NCI-H1436 (cell line): ENCODE measurements at regions not wholly inside any gene's neighbourhood (a gene's known extent, or its start where the extent isn't known, plus 50 kb on each side); places are given as distances from the start of the nearest gene placed in this dataset.

Source experiments
- DNase-seq: peaks from one replicate; lab custom pipeline; 2025; lab: John Stamatoyannopoulos, UW

- DNase-seq: no peak
These were observed 330.4 kb downstream of the SLC4A3 start for GRCh38 chr2:219957820-219958219.

- no peak for DNase-seq
These were observed 331.5 kb downstream of the SLC4A3 start for GRCh38 chr2:219958941-219959340.

- no peak for DNase-seq
These were observed 332.0 kb downstream of the SLC4A3 start for GRCh38 chr2:219959471-219959870.

GRCh38 chr2:219961947-219962498, 334.6 kb downstream of the SLC4A3 start:
- no peak for DNase-seq

- no peak for DNase-seq
These were observed 335.4 kb downstream of the SLC4A3 start for GRCh38 chr2:219962801-219963200.

GRCh38 chr2:219965287-219966194, 338.1 kb downstream of the SLC4A3 start:
- no peak for DNase-seq

- no peak for DNase-seq
These were observed 340.1 kb downstream of the SLC4A3 start for GRCh38 chr2:219967247-219968245.

- no peak for DNase-seq
These were observed 341.4 kb downstream of the SLC4A3 start for GRCh38 chr2:219968685-219969345.

- no peak for DNase-seq
These were observed 342.1 kb downstream of the SLC4A3 start for GRCh38 chr2:219969508-219969907.

- DNase-seq: no peak
These were observed 345.7 kb downstream of the SLC4A3 start for GRCh38 chr2:219973136-219973535.

- no peak for DNase-seq
These were observed 349.4 kb downstream of the SLC4A3 start for GRCh38 chr2:219976871-219977270.

GRCh38 chr2:219980638-219981037, 353.2 kb downstream of the SLC4A3 start:
- no peak for DNase-seq

GRCh38 chr2:219983836-219984235, 356.4 kb downstream of the SLC4A3 start:
- DNase-seq: no peak

- DNase-seq: no peak
These were observed 357.6 kb downstream of the SLC4A3 start for GRCh38 chr2:219985017-219985416.

- no peak for DNase-seq
These were observed 360.4 kb downstream of the SLC4A3 start for GRCh38 chr2:219987830-219988229.

- no peak for DNase-seq
These were observed 362.3 kb downstream of the SLC4A3 start for GRCh38 chr2:219989744-219990143.

GRCh38 chr2:219991116-219991515, 363.7 kb downstream of the SLC4A3 start:
- no peak for DNase-seq

GRCh38 chr2:219995399-219995798, 368.0 kb downstream of the SLC4A3 start:
- no peak for DNase-seq

- no peak for DNase-seq
These were observed 368.7 kb downstream of the SLC4A3 start for GRCh38 chr2:219995991-219996765.

GRCh38 chr2:219997341-219997851, 370.0 kb downstream of the SLC4A3 start:
- DNase-seq: peak; percentile 25

GRCh38 chr2:219998107-219998506, 370.7 kb downstream of the SLC4A3 start:
- no peak for DNase-seq
